K562 (cell line): ENCODE measurements at regions not wholly inside any gene's neighbourhood (a gene's known extent, or its start where the extent isn't known, plus 50 kb on each side); places are given as distances from the start of the nearest gene placed in this dataset.

Experiments used
- ATAC-seq: fragments of 200-7000 bp; cut with Tn5 transposase; 3 replicates; pipeline ENCODE4 v1.9.1; 2020; ENCODE audit warnings: moderate library complexity
- BruUV-seq: library from RNA; stranded (reverse); fragments of 400-500 nt; replicated peaks from 2 replicates; lab custom pipeline; 2021; lab: Mats Ljungman, UMichigan
- CTCF ChIA-PET: fragments of 300-600 bp; formaldehyde crosslinking; extraction: SDS; loops from one replicate; lab custom pipeline; 2021; ENCODE audit warnings: low intra/inter-chr PET ratio; lab: Yijun Ruan, JAX
- POLR2A ChIA-PET: fragments of 300-600, 350-650 bp; sonication (Branson Sonifier 250); formaldehyde crosslinking; extraction: SDS; loops from one replicate; lab custom pipeline; 2021; ENCODE audit warnings: antibody characterized with exemption, inconsistent platforms; lab: Yijun Ruan, JAX
- DNase-seq, 4 experiments: peaks; one replicate each; pipeline versions ENCODE4 v3.0.0 to v3.0.0-alpha.2; 2011 to 2018; ENCODE audit warnings: low spot score in 3 of 4, mixed read lengths in 3 of 4; ENCODE audit errors: extremely low read depth in 1 of 4
- FAIRE-seq: peaks from 2 replicates; lab custom pipeline; 2011; peaks lifted over from hg19 to GRCh38; lab: Jason Lieb, UNC
- H2AFZ ChIP-seq: 2 replicates; pipeline ENCODE4 v1.6.0; 2011; ENCODE audit warnings: low read depth, low read length, control low read depth, inconsistent platforms
- H3K27ac ChIP-seq: fragments of 200-600 bp; 3 replicates; pipeline ENCODE4 v1.8.0; 2011; ENCODE audit warnings: low read depth, mild to moderate bottlenecking, control low read depth, inconsistent platforms, low read length, moderate library complexity, mixed read lengths; ENCODE audit errors: extremely low read depth
- H3K27me3 ChIP-seq, 2 experiments: fragments of 300-600 bp in 1 of 2; 2 replicates in 1 of 2; 3 replicates in 1 of 2; pipeline versions ENCODE4 v1.6.0 to v1.8.0; 2011; ENCODE audit warnings: inconsistent platforms in 2 of 2, low read length in 2 of 2, mild to moderate bottlenecking in 1 of 2, mixed read lengths in 1 of 2, moderate library complexity in 1 of 2; ENCODE audit not compliant: control insufficient read depth in 2 of 2, insufficient read depth in 2 of 2
- H3K36me3 ChIP-seq: fragments of 300-600 bp; 3 replicates; pipeline ENCODE4 v1.8.0; 2011; ENCODE audit warnings: mild to moderate bottlenecking, low read length, inconsistent platforms; ENCODE audit not compliant: control insufficient read depth, insufficient read depth
- H3K4me1 ChIP-seq, 2 experiments: fragments of 200-600 bp in 1 of 2; replicated peaks in 1 of 2; 2 replicates in 1 of 2; 3 replicates in 1 of 2; pipeline versions ENCODE4 v1.5.1 to v1.8.0; 2011; ENCODE audit warnings: inconsistent platforms in 2 of 2, low read length in 2 of 2, mild to moderate bottlenecking in 1 of 2, mixed read lengths in 1 of 2, moderate library complexity in 1 of 2; ENCODE audit not compliant: control insufficient read depth in 2 of 2, insufficient read depth in 2 of 2
- H3K4me2 ChIP-seq: 2 replicates; pipeline ENCODE4 v1.6.1; 2011; ENCODE audit warnings: low read length, control low read depth, inconsistent platforms, mixed read lengths; ENCODE audit not compliant: insufficient read depth
- H3K4me3 ChIP-seq: fragments of 200-600 bp; sonication (generic), shearing (Covaris generic); 2 replicates; pipeline ENCODE4 v1.5.1; 2016; ENCODE audit warnings: control low read depth, inconsistent platforms
- H3K79me2 ChIP-seq: fragments of 200-600 bp; 3 replicates; pipeline ENCODE4 v1.8.0; 2011; ENCODE audit warnings: low read length, inconsistent platforms; ENCODE audit not compliant: control insufficient read depth, insufficient read depth
- H3K9ac ChIP-seq, 2 experiments: 2 replicates each; pipeline versions ENCODE4 v1.6.0 to v1.6.1; 2011; ENCODE audit warnings: low read depth in 2 of 2, low read length in 2 of 2, control low read depth in 1 of 2, inconsistent platforms in 1 of 2, mild to moderate bottlenecking in 1 of 2, mixed read lengths in 1 of 2; ENCODE audit not compliant: insufficient read depth in 1 of 2
- H3K9me1 ChIP-seq: one replicate; pipeline ENCODE4 v1.6.0; 2011; ENCODE audit warnings: inconsistent platforms, mild to moderate bottlenecking, low read length, moderate library complexity; ENCODE audit not compliant: control insufficient read depth, insufficient read depth
- H3K9me3 ChIP-seq: replicated peaks from 2 replicates; pipeline ENCODE4 v1.5.1; 2011; ENCODE audit warnings: low read depth, low read length, inconsistent platforms; ENCODE audit not compliant: control insufficient read depth, insufficient read depth
- H4K20me1 ChIP-seq: replicated peaks from 2 replicates; pipeline ENCODE4 v1.6.1; 2011; ENCODE audit warnings: low read length, inconsistent platforms, mixed read lengths; ENCODE audit not compliant: control insufficient read depth, insufficient read depth
- ADNP ChIP-seq: fragments of 200-800 bp; sonication (Bioruptor generic); IDR thresholded peaks from 2 replicates; pipeline ENCODE4 v1.6.1; 2016; ENCODE audit warnings: missing genetic modification characterization, missing compliant biosample characterization
- CBFA2T3 ChIP-seq: fragments of 450-650 bp; IDR thresholded peaks from 2 replicates; pipeline ENCODE4 v1.6.1; 2017
- CREM ChIP-seq: IDR thresholded peaks from 2 replicates; pipeline ENCODE4 v1.6.1; 2014; ENCODE audit warnings: antibody characterized with exemption, low read depth
- DPF2 ChIP-seq: fragments of 450-650 bp; IDR thresholded peaks from 2 replicates; pipeline ENCODE4 v1.6.1; 2016
- EGR1 ChIP-seq: fragments of 450-650 bp; conservative IDR thresholded peaks from 2 replicates; pipeline ENCODE4 v1.6.1; 2017; ENCODE audit warnings: mild to moderate bottlenecking
- TCF3 ChIP-seq: sonication (generic); formaldehyde crosslinking; IDR thresholded peaks from 2 replicates; pipeline ENCODE4 v1.4.0; 2020; ENCODE audit warnings: mild to moderate bottlenecking, missing genetic modification reagents
- TEAD4 ChIP-seq, 2 experiments: sonication (generic) in 1 of 2; formaldehyde crosslinking in 1 of 2; IDR thresholded peaks; 2 replicates each; pipeline versions ENCODE4 v1.6.1 to v1.8.0; 2012 to 2022; ENCODE audit warnings: borderline replicate concordance in 1 of 2, inconsistent platforms in 1 of 2, low read length in 1 of 2, mild to moderate bottlenecking in 1 of 2, missing genetic modification reagents in 1 of 2
- YY1 ChIP-seq, 3 experiments: IDR thresholded peaks; 2 replicates each; pipeline ENCODE4 v1.6.1; 2011; ENCODE audit warnings: low read length in 2 of 3, mild to moderate bottlenecking in 2 of 3, moderate library complexity in 2 of 3, borderline replicate concordance in 1 of 3, control low read depth in 1 of 3, low read depth in 1 of 3; ENCODE audit not compliant: insufficient read depth in 3 of 3, insufficient replicate concordance in 2 of 3, control insufficient read depth in 1 of 3, insufficient read length in 1 of 3; ENCODE audit errors: extremely low read depth in 1 of 3
- ZNF12 ChIP-seq: sonication (generic); formaldehyde crosslinking; IDR thresholded peaks from 2 replicates; pipeline ENCODE4 v1.4.0; 2020; ENCODE audit warnings: mild to moderate bottlenecking, missing genetic modification reagents
- ZNF561 ChIP-seq: fragments of 450-650 bp; formaldehyde crosslinking; conservative IDR thresholded peaks from 2 replicates; pipeline ENCODE4 v1.4.0; 2020; ENCODE audit warnings: mild to moderate bottlenecking, moderate library complexity
- WGBS: fragments of 100-300 bp; shearing (Covaris generic); methylation state at CpG from one replicate; pipeline ENCODE4 v1.1.6; 2016; ENCODE audit warnings: low coverage, mixed read lengths; ENCODE audit not compliant: insufficient coverage; ENCODE audit errors: missing lambda C conversion rate; 5-methylcytosine and 5-hydroxymethylcytosine counted together
- in situ Hi-C: fragments of 300-500 bp; cut with MboI; formaldehyde crosslinking; loops from 4 replicates; pipeline ENCODE4 v1.15.0; 2018; ENCODE audit warnings: inconsistent platforms, mixed read lengths
- intact Hi-C: fragments of 100-400 bp; cut with micrococcal nuclease; formaldehyde crosslinking; loops from 2 replicates; pipeline ENCODE4 v1.14.2; 2022
- TF ChIP-seq, protein P1 (sequence below): fragments of 250-450 bp; sonication (Bioruptor Pico); IDR thresholded peaks from 2 replicates; pipeline ENCODE4 v1.4.0; 2020

- CTCF ChIA-PET, result no interaction called here
Observed at GRCh38 chr13:97145057-97145456, 77.1 kb upstream of the MBNL2 start.

DNA sequence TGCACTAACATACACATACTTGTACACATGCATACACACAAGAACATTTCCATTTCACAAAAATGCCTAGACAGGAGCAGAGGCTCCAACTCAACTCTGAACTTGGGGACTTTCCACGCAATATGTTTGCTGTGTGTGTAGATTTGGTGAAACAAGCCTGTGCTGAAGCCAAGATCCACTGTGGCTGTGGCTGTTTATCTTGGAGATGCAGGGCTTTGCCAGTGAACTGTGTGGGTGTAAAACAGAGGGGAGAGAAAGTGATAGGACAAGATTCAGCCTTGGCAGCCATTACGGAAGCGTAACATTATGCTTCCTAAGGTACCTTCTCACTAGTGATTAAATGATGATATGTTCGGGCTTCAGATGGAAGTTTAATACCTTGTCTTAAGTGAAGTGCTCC is 73.2 kb upstream of the MBNL2 start:
- H3K4me3 ChIP-seq, result no peak overlapping the region
- H3K9me1 ChIP-seq, result no peaks in the 10 kb centered on the region
- peak; percentile 77 for ATAC-seq
- H3K4me1 ChIP-seq, result peaks cover 0 to 10% of the 10 kb centered on the region in 2 experiments; a peak in 3 of 5 replicates
- H3K27ac ChIP-seq, result no peak overlapping the region
- no peaks in the 10 kb centered on the region for H4K20me1 ChIP-seq
- BruUV-seq, result no TSS peak
- no peaks in the 10 kb centered on the region for H3K9me3 ChIP-seq
- H2AFZ ChIP-seq, result peak overlapping the region; percentile 69
- intact Hi-C loops, result no loop called here
- H3K36me3 ChIP-seq, result no peaks in the 10 kb centered on the region
- no peaks in the 10 kb centered on the region for H3K79me2 ChIP-seq
- H3K27me3 ChIP-seq, result no peaks in the 10 kb centered on the region
- in situ Hi-C loops, result no loop called here
- POLR2A ChIA-PET, result interaction anchor here (0.5 to 1.0 kb wide), 3 partner anchors 8 to 78 kb away, joined by 3 read pairs; no protein-coding TSS in a partner anchor
- no peak overlapping the region for H3K9ac ChIP-seq
- DNase-seq, result peak; percentile 9 to 60 (median 31)
- CTCF ChIA-PET, result no interaction called here
- peak; percentile 88 for FAIRE-seq
- 5% methylated on average over 4 of the region's 4 CpGs for WGBS
- peak overlapping the region; percentile 32 for H3K4me2 ChIP-seq
- TF ChIP-seq YY1 (IDR thresholded peaks at IDR 0.05; ENCODE audit: borderline replicate concordance in 1 of 3, control insufficient read depth in 1 of 3, extremely low read depth in 1 of 3, insufficient read depth in 3 of 3, insufficient read length in 1 of 3, insufficient replicate concordance in 2 of 3, low read depth in 1 of 3, low read length in 2 of 3) (peak in 1 of 3 experiments; percentile 77), TCF3 (CRISPR knock-in tag) (peak; percentile 78), EGR1 (peak; percentile 89), TEAD4 (IDR thresholded peaks at IDR 0.05; ENCODE audit: low read length) (peak; percentile 42; the same call in 1 of the 2 replicates), TEAD4 (CRISPR knock-in tag; IDR thresholded peaks at IDR 0.05; ENCODE audit: borderline replicate concordance) (no peak), CREM (0 out of 2 replicates have a peak, but pooled peaks have one; percentile 15), ADNP (tag) (no peak), CBFA2T3 (peak; percentile 80), ZNF561 (no peak), DPF2 (peak; percentile 55; the same call in 1 of the 2 replicates)

More at GRCh38 chr13:97145057-97145456, 77.1 kb upstream of the MBNL2 start:
- H3K4me1 ChIP-seq, result peaks cover 0 to 10% of the 10 kb centered on the region in 2 experiments; a peak in 3 of 5 replicates
- BruUV-seq, result no TSS peak
- no peak overlapping the region for H3K27ac ChIP-seq
- ATAC-seq (no peak), DNase-seq (no peak), FAIRE-seq (no peak)
- H3K79me2 ChIP-seq, result no peaks in the 10 kb centered on the region
- intact Hi-C loops, result no loop called here
- TF ChIP-seq, protein P1, sequence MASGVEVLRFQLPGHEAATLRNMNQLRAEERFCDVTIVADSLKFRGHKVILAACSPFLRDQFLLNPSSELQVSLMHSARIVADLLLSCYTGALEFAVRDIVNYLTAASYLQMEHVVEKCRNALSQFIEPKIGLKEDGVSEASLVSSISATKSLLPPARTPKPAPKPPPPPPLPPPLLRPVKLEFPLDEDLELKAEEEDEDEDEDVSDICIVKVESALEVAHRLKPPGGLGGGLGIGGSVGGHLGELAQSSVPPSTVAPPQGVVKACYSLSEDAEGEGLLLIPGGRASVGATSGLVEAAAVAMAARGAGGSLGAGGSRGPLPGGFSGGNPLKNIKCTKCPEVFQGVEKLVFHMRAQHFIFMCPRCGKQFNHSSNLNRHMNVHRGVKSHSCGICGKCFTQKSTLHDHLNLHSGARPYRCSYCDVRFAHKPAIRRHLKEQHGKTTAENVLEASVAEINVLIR (CRISPR knock-in tag), result no peak
- peak; percentile 94 for TF ChIP-seq ZNF12 (CRISPR knock-in tag)
- TF ChIP-seq, all 486 proteins: peak for 1
- WGBS, result 58% methylated on average over 2 of the region's 2 CpGs
- H3K27me3 ChIP-seq, result no peaks in the 10 kb centered on the region
- H3K36me3 ChIP-seq, result no peaks in the 10 kb centered on the region
- H3K4me3 ChIP-seq, result no peak overlapping the region
- in situ Hi-C loops, result no loop called here
- H4K20me1 ChIP-seq, result no peaks in the 10 kb centered on the region
- no peak overlapping the region for H3K9ac ChIP-seq
- H3K4me2 ChIP-seq, result no peak overlapping the region
- no peak overlapping the region for H2AFZ ChIP-seq
- POLR2A ChIA-PET, result interaction anchor here (0.9 kb wide), 1 partner anchor 43 kb away, joined by 3 read pairs; no protein-coding TSS in a partner anchor
- no peaks in the 10 kb centered on the region for H3K9me1 ChIP-seq
- H3K9me3 ChIP-seq, result no peaks in the 10 kb centered on the region
